Endothelial cell (in vitro differentiated cells): ENCODE measurements at regions not wholly inside any gene's neighbourhood (a gene's known extent, or its start where the extent isn't known, plus 50 kb on each side); places are given as distances from the start of the nearest gene placed in this dataset.

ENCODE experiments used
- DNase-seq: peaks from one replicate; pipeline ENCODE4 v3.0.0; 2021; ENCODE audit warnings: low spot score
- H3K27ac Mint-ChIP-seq: one replicate; pipeline ENCODE4 v1.8.0; 2021; ENCODE audit warnings: mixed read lengths, inconsistent platforms; ENCODE audit not compliant: unreplicated experiment
- H3K27me3 Mint-ChIP-seq: one replicate; pipeline ENCODE4 v1.8.0; 2021; ENCODE audit warnings: mild to moderate bottlenecking, moderate library complexity, mixed read lengths, inconsistent platforms; ENCODE audit not compliant: unreplicated experiment
- H3K36me3 Mint-ChIP-seq: one replicate; pipeline ENCODE4 v1.8.0; 2021; ENCODE audit warnings: mild to moderate bottlenecking, low read depth, mixed read lengths, inconsistent platforms; ENCODE audit not compliant: unreplicated experiment
- H3K4me1 Mint-ChIP-seq: one replicate; pipeline ENCODE4 v1.8.0; 2021; ENCODE audit warnings: mild to moderate bottlenecking, mixed read lengths, inconsistent platforms; ENCODE audit not compliant: unreplicated experiment
- H3K4me3 Mint-ChIP-seq: one replicate; pipeline ENCODE4 v1.8.0; 2021; ENCODE audit warnings: mild to moderate bottlenecking, mixed read lengths, inconsistent platforms; ENCODE audit not compliant: unreplicated experiment
- H3K9me3 Mint-ChIP-seq: one replicate; pipeline ENCODE4 v1.8.0; 2021; ENCODE audit warnings: mixed read lengths, inconsistent platforms; ENCODE audit not compliant: unreplicated experiment
- TF ChIP-seq, protein P1 (sequence below): fragments of 200-600 bp; sonication (generic); IDR thresholded peaks from one replicate; pipeline ENCODE4 v1.5.0; 2021; ENCODE audit warnings: antibody characterized with exemption; ENCODE audit not compliant: unreplicated experiment

DNA sequence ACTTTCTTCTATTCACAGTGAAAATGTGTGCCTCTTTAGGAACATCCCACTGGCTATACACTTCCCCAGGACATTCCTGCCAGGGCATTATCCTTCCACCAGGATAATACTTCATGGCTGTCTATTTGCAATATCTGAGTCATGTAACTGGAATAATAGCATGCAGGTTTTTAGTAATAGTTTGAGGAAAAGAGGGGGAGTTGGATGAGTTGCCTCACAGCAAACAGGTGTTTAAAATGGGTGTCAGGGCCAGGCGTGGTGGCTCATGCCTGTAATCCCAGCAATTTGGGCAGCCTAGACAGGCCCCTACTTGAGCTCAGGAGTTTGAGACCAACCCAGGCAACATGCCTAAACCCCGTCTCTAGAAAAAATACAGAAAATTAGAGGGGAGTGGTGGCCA is 585.9 kb downstream of the DIPK2A start:
- H3K4me3 Mint-ChIP-seq, result no peak overlapping the region
- no peak for DNase-seq
- TF ChIP-seq, protein P1, sequence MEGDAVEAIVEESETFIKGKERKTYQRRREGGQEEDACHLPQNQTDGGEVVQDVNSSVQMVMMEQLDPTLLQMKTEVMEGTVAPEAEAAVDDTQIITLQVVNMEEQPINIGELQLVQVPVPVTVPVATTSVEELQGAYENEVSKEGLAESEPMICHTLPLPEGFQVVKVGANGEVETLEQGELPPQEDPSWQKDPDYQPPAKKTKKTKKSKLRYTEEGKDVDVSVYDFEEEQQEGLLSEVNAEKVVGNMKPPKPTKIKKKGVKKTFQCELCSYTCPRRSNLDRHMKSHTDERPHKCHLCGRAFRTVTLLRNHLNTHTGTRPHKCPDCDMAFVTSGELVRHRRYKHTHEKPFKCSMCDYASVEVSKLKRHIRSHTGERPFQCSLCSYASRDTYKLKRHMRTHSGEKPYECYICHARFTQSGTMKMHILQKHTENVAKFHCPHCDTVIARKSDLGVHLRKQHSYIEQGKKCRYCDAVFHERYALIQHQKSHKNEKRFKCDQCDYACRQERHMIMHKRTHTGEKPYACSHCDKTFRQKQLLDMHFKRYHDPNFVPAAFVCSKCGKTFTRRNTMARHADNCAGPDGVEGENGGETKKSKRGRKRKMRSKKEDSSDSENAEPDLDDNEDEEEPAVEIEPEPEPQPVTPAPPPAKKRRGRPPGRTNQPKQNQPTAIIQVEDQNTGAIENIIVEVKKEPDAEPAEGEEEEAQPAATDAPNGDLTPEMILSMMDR, result no peak
- no peaks in the 10 kb centered on the region for H3K9me3 Mint-ChIP-seq
- H3K27ac Mint-ChIP-seq, result no peak overlapping the region
- H3K4me1 Mint-ChIP-seq, result no peaks in the 10 kb centered on the region
- no peaks in the 10 kb centered on the region for H3K27me3 Mint-ChIP-seq
- no peaks in the 10 kb centered on the region for H3K36me3 Mint-ChIP-seq

DNA sequence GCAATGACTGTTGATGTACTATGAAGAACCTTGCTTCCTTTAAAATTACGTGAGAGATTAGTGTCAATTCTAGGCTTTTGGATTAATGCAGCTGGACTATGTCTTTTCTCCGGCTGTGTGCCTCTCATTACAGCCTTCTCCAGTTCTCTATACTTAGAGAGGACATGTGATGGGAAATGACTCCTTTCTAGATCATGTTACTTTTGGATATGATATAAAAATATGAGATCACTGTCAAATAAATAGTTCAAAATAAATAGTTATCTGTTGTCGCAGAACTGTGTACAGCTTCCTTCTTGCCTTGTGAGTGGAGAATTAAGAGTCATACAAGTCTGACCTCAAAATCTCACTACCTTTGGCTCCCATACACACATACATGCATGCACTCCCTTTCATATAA is 592.4 kb downstream of the DIPK2A start:
- no peak overlapping the region for H3K4me3 Mint-ChIP-seq
- no peak for DNase-seq
- H3K27me3 Mint-ChIP-seq, result peaks cover 1% of the 10 kb centered on the region
- no peaks in the 10 kb centered on the region for H3K9me3 Mint-ChIP-seq
- TF ChIP-seq, protein P1, result no peak
- H3K36me3 Mint-ChIP-seq, result no peaks in the 10 kb centered on the region
- no peak overlapping the region for H3K27ac Mint-ChIP-seq
- H3K4me1 Mint-ChIP-seq, result no peaks in the 10 kb centered on the region

DNA sequence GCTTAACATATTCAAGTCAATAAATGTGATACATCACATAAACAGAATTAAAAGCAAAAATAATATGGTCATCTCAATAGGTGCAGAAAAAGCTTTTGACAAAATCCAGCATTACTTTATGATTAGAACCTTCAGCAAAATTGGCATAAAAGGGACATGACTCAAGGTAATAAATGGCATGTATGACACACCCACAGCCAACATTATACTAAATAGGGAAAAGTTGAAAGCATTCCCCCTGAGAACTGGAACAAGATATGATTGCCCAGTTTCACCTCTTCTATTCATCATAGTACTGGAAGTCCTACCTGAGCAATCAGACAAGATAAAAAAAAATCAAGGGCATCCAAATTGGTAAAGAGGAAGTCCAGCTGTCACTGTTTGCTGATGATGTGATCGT is 594.7 kb downstream of the DIPK2A start:
- no peak for DNase-seq
- no peaks in the 10 kb centered on the region for H3K36me3 Mint-ChIP-seq
- no peaks in the 10 kb centered on the region for H3K9me3 Mint-ChIP-seq
- TF ChIP-seq, protein P1, result no peak
- peaks cover 1% of the 10 kb centered on the region for H3K27me3 Mint-ChIP-seq
- no peak overlapping the region for H3K4me3 Mint-ChIP-seq
- no peaks in the 10 kb centered on the region for H3K4me1 Mint-ChIP-seq
- H3K27ac Mint-ChIP-seq, result no peak overlapping the region

DNA sequence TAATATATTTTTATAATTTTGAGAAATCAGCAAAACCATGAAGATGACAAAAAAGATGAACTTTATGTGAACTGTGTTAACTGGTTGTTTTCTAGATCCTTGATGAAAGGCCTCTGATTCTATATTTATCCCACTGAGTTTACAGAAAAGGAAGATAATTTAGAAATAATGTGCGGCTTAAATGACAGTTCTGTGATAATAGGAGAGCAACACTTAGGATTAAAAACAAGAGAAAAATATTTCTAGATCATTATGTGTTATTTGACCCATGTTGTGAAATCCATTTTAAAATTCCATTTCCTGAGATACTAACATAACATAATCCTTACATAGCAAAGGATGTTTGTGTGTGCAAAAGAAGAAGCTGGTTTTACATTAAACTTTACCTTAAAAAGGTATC is 598.0 kb downstream of the DIPK2A start:
- no peaks in the 10 kb centered on the region for H3K4me1 Mint-ChIP-seq
- H3K36me3 Mint-ChIP-seq, result no peaks in the 10 kb centered on the region
- H3K27me3 Mint-ChIP-seq, result peaks cover 1% of the 10 kb centered on the region
- no peak overlapping the region for H3K4me3 Mint-ChIP-seq
- H3K27ac Mint-ChIP-seq, result no peak overlapping the region
- TF ChIP-seq, protein P1, result no peak
- DNase-seq, result no peak
- H3K9me3 Mint-ChIP-seq, result no peaks in the 10 kb centered on the region

DNA sequence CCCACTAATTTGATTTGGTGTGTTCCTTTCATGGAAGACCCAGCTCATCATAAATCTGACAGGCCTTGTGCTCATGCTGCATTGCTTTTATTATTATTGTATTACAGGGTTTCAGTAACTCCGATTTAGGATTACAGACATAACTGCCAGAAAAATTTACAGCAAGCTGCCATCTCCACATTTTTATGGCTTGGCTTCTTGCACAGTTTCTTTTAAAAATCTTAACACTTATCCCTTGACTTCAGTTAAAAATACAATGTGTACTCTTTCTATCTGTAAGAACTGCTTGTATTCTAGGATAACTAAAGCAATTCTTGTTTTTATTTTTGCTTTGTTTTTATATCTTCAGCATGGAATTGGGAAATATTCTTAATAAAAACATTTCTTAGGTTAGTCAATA is 612.2 kb downstream of the DIPK2A start:
- Mint-ChIP-seq H3K27ac (no peak overlapping the region), H3K4me1 (no peaks in the 10 kb centered on the region), H3K4me3 (no peak overlapping the region), H3K9me3 (no peaks in the 10 kb centered on the region), H3K36me3 (no peaks in the 10 kb centered on the region), H3K27me3 (no peaks in the 10 kb centered on the region)
- TF ChIP-seq, protein P1, result no peak
- DNase-seq, result no peak
